ENCODE measurements at regions not wholly inside any gene's neighbourhood (a gene's known extent, or its start where the extent isn't known, plus 50 kb on each side); places are given as distances from the start of the nearest gene placed in this dataset.

DNA sequence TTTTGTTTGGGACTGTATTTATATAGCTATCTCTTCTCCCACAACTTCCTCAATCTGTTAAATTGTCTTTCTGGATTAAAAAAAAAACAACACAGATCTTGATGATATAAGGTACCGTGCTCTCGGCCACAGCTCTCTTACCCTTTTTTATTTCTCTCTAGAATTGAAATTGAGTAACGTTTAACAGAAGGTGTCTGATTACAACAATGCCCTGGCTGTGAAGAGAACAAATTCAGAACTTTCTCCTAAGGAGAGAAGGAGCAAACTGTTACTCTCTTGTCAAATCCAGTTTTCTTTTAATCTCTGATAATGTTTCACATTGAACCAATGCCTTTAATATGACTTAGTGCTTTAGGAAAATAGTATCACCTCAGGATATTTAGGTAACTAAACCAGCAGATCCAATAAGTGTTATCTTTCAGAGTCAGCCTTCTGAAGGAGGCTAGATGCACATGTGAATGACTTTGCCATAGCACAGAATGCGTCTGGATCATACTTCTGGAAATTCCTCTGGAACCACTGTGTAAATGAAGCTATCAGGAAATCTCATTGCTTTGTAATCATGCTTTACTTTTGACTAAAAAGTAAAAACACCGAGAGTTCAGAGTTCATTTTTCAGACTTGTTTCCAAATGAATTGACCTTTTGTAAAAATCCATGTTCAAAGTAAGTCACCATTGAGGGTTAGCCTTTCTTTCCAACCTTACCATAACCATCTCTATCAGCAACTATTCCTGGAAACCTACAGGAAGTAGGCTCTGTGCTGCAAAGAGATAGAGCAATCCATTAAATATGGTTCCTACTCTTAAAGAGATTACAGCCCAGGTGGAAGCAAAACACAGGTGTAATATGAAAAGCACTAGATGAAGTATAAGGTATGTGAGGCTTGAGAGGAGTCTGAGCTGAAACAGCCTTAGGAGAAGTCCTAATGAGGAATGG, 147.0 kb upstream of the OSR1 start:
- no peak for DNase-seq
- peaks cover 7% of the 10 kb centered on the region for H3K4me1 ChIP-seq (ENCODE audit: control insufficient read depth, insufficient read depth, low read length)
- no peak overlapping the region for H3K4me3 ChIP-seq (ENCODE audit: low read length)
- no peaks in the 10 kb centered on the region for H3K9me3 Mint-ChIP-seq
- no peak overlapping the region for H3K9ac ChIP-seq (ENCODE audit: extremely low read depth, low read length, poor library complexity, severe bottlenecking)
- peaks cover 23% of the 10 kb centered on the region for H3K4me1 Mint-ChIP-seq
- WGBS, 2 experiments (ENCODE audit: insufficient coverage in 1 of 2, insufficient read length in 1 of 2) = 78 to 81% methylated on average over 3 to 5 of the region's 5 CpGs
- no peaks in the 10 kb centered on the region for H3K36me3 Mint-ChIP-seq (ENCODE audit: low read depth)
- no peaks in the 10 kb centered on the region for H3K9me3 ChIP-seq (ENCODE audit: control insufficient read depth, low read length)
- no peak for TF ChIP-seq CTCF (conservative IDR thresholded peaks at IDR 0.05)
- H3K27ac Mint-ChIP-seq = no peak overlapping the region
- H3K27me3 Mint-ChIP-seq (ENCODE audit: insufficient read depth) = no peaks in the 10 kb centered on the region
- H3K27me3 ChIP-seq (ENCODE audit: control insufficient read depth, insufficient read depth, low read length, poor library complexity, severe bottlenecking) = no peaks in the 10 kb centered on the region
- no peak overlapping the region for H3K27ac ChIP-seq (ENCODE audit: low read depth, low read length)
- no peak overlapping the region for H3K4me3 Mint-ChIP-seq
- no peaks in the 10 kb centered on the region for H3K36me3 ChIP-seq (ENCODE audit: control insufficient read depth, insufficient read depth, low read length)

GRCh38 chr2:19504400-19505198, 146.2 kb upstream of the OSR1 start:
- H3K27ac Mint-ChIP-seq = no peak overlapping the region
- peaks cover 7% of the 10 kb centered on the region for H3K4me1 ChIP-seq (ENCODE audit: control insufficient read depth, insufficient read depth, low read length)

More at GRCh38 chr2:19504400-19505198, 146.2 kb upstream of the OSR1 start:
- H3K27ac ChIP-seq (ENCODE audit: low read depth, low read length) = no peak overlapping the region
- Mint-ChIP-seq H3K9me3 (no peaks in the 10 kb centered on the region), H3K4me3 (no peak overlapping the region), H3K27me3 (ENCODE audit: insufficient read depth) (no peaks in the 10 kb centered on the region), H3K36me3 (ENCODE audit: low read depth) (no peaks in the 10 kb centered on the region), H3K4me1 (peaks cover 23% of the 10 kb centered on the region)
- no peak for TF ChIP-seq CTCF (conservative IDR thresholded peaks at IDR 0.05)
- H3K9me3 ChIP-seq (ENCODE audit: control insufficient read depth, low read length) = no peaks in the 10 kb centered on the region
- H3K27me3 ChIP-seq (ENCODE audit: control insufficient read depth, insufficient read depth, low read length, poor library complexity, severe bottlenecking) = no peaks in the 10 kb centered on the region
- 89% methylated on average over 3 to 5 of the region's 5 CpGs for WGBS, 2 experiments (ENCODE audit: insufficient coverage in 1 of 2, insufficient read length in 1 of 2)
- DNase-seq = no peak
- no peak overlapping the region for H3K9ac ChIP-seq (ENCODE audit: extremely low read depth, low read length, poor library complexity, severe bottlenecking)
- H3K4me3 ChIP-seq (ENCODE audit: low read length) = no peak overlapping the region
- H3K36me3 ChIP-seq (ENCODE audit: control insufficient read depth, insufficient read depth, low read length) = no peaks in the 10 kb centered on the region
